GM19452 (cell line): ENCODE measurements at regions not wholly inside any gene's neighbourhood (a gene's known extent, or its start where the extent isn't known, plus 50 kb on each side); places are given as distances from the start of the nearest gene placed in this dataset.

Experiments
- ATAC-seq: cut with Tn5 transposase; IDR thresholded peaks from one replicate; pipeline ENCODE4 v1.9.1; 2021; ENCODE audit not compliant: unreplicated experiment

DNA sequence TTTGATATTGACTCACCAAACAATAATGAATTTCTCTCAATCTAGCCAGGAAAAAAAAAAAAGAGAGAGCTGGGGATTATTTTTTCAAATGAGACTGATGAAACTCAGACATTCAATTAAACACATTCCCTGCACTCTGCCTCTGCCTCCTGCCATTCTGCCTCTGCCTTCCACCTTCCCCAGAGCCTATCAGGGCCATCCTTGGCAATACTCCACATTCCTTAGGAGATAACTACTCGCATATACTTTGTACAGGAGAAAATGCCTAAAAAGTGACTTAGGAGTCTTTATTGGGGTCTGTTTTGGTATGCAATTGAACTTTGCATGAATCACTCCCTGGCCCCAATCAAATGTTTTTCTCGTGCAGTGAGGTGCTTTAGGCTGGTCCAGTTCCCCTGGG is 246.6 kb upstream of the PLET1 start:
- ATAC-seq, result no peak

- ATAC-seq, result no peak
Measured at GRCh38 chr11:112508750-112509149, 248.1 kb upstream of the PLET1 start.

GRCh38 chr11:112509300-112509699 is 248.6 kb upstream of the PLET1 start:
- no peak for ATAC-seq

- ATAC-seq, result no peak
Measured at GRCh38 chr11:112511271-112511670, 250.6 kb upstream of the PLET1 start.

GRCh38 chr11:112511911-112512310 is 251.3 kb upstream of the PLET1 start:
- ATAC-seq, result no peak

GRCh38 chr11:112513417-112513816 is 252.8 kb upstream of the PLET1 start:
- ATAC-seq, result no peak

DNA sequence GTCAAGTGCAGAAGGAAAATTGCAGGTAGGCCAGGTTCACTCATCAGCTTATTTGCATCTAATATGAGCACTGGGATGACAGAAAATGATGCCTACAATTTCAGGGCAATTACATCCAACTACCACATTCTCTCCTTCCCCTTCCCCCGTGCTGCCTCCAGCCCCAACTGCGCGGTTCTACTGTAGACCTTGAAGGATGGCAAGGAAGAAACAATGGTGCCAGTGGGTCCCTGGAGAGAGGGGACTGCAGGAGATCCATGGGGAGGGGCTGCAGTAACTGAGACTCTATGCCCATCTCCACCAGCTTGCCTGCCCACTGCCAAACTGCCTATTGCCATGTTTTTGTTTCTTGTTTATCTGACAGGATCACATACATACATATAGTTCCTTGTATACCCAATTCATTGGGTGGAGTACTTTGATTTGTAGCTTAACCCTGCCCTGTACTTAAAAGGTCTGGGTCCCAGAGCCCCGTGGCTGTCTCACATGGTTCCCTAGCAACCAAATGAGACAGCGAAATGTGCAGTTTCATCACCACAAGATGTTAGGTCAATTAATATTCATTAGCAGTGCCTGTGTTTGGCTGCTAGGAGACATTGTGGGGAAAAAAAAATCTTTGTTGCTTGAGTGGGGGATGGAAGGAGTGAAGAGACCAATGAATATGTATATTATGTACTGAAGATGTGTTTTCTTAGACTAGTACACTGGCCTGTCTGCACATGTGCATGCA is 253.5 kb upstream of the PLET1 start:
- no peak for ATAC-seq

DNA sequence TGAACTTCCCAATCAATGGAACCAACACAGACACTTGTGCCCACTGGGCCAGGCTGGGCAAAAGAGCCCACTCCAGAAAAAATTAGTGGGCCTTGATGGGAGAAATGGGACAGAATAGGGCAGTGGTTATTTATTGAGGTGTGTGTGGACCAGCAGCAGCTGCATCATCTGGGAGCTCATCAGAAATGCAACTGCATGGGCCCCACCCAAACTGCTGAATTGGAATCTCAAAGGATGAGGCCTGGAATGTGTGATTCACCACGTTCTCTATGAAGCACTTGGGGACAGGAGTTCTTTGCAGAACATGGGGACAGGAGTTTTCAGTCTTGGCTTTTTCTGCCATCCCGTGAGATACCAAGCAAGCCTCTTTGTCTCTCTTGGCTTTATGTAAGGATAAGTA is 255.6 kb upstream of the PLET1 start:
- ATAC-seq, result no peak

DNA sequence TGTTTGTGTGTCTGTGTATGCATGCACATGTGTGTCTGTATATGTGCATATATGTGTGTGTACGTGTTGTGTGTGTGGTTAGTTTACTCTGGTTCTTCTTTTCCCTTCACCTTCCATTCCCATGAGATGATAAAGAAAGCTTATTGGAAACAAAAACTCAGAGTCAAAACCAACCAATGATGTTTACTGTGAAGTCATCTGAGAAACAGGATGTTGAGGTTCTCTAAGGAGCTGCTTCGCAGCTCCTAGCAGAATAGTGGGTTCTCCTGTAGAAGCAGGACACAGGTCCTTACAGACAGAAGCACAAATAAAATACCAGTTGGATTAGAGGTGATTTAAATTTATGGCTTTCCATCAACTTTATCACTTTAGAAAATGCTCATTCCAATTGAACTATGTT is 256.1 kb upstream of the PLET1 start:
- ATAC-seq, result no peak

GRCh38 chr11:112518371-112518770 is 257.7 kb upstream of the PLET1 start:
- no peak for ATAC-seq

DNA sequence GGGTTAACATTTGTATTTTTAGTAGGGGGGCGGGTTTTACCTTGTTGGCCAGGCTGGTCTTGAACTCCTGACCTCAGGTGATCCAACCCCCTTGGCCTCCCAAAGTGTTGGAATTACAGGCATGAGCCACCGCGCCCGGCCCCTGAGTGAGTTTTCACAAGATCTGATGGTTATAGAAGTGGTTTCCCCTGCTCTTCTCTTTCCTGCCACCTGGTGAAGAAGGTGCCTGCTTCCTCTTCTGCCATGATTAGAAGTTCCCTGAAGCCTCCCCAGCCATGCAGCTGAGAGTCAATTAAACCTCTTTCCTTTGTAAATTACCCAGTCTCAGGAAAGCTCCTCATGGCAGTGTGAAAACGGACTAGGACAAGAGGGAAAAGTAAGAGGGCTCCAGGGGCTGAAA is 259.1 kb upstream of the PLET1 start:
- no peak for ATAC-seq

DNA sequence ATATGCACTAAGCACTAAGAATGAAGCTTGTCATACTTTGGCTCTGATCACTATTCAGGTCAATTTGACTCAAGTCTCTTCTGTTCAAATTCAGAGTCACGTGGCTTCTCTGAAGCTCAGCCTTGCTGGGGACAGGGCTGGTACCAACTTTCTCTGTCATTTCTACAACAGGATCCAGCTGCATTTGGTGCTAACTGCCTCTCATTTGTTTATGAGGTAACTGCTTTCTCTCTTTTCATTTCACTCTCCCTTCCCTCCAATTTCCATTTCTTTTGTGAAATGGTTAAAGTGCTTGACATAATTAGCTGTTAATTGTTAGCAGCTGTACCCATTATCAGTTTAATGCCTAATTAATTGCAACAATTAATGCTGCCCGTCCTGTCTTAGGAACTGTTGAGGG is 259.7 kb upstream of the PLET1 start:
- no peak for ATAC-seq

DNA sequence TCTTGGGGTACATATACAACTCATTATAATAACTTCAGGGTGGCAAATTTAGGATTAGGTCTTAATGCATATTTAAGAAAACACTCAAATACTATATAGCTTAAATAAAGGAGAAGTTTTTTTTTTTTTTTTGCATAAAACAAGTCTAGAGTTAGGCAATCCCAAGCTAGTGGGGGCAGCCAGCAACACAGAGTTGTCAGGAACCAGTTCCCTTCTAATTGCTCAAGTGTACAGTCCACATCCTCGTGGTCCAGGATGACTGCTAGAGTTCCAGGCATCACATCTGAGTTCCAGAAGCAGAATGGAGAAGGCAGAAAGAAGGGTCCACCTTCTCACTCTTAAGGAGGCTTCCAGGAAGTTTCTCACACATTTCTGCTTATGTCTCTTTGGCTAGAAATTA is 261.9 kb upstream of the PLET1 start:
- no peak for ATAC-seq

- ATAC-seq, result no peak
Measured at GRCh38 chr11:112523031-112523430, 262.4 kb upstream of the PLET1 start.

DNA sequence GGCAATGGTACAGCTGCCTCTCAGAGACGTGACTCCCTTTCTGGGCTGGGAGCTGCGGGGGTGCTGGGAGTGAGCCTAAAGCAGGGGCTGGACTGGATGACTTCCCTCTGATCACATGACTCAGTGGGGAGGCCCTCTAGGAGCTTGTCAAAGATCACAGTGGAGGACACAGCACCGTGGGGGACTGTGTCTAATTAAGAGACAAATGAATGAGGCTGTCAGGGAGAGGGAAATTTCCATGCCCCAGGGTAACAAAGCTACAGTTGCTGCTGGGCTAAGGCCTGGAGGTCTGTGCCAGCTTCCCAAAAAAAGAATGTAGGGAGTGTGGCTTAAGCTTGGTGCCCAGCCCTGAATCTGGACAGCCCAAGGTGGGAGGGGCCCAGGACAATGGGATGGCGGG is 262.8 kb upstream of the PLET1 start:
- ATAC-seq, result no peak

DNA sequence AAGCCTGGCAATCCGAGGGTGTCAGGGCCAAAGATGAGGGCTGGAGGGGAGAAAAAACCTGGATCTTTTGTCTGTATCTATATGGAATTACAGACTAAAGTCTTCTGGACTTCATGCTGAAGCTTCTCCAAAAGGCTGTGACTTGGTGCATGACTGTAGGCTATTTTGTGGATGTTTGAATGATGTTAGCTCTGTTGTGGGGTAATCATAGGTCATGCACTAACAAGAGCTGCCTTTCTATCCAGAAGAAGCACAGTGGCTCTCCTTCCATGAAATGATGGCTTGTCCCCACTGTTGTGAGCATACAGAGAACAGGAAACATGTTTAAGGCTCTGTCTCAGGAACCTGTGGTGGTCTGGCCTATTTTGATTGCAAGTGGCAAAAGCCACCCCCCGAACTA is 263.3 kb upstream of the PLET1 start:
- no peak for ATAC-seq

DNA sequence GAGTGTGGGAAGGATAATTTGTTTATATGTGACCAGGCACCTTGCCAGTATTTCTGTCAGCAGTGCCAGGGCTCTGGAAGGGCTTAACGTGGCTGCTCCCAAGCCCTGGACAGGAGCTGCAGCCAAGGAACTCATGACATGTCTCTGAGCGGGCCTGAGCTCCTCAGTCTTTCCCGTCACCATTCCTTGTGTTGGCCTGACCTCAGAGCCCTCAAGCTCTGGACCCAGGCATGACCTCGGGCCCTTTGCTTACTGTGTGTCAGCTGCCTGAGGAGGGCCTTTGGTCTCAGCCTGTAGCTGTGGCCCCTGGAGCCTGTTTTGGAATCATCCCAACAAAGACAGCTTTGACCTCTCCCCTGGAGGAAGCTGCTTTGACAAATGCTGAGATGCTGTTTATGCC is 264.1 kb upstream of the PLET1 start:
- ATAC-seq, result no peak

- no peak for ATAC-seq
Measured at GRCh38 chr11:112525270-112525669, 264.6 kb upstream of the PLET1 start.

DNA sequence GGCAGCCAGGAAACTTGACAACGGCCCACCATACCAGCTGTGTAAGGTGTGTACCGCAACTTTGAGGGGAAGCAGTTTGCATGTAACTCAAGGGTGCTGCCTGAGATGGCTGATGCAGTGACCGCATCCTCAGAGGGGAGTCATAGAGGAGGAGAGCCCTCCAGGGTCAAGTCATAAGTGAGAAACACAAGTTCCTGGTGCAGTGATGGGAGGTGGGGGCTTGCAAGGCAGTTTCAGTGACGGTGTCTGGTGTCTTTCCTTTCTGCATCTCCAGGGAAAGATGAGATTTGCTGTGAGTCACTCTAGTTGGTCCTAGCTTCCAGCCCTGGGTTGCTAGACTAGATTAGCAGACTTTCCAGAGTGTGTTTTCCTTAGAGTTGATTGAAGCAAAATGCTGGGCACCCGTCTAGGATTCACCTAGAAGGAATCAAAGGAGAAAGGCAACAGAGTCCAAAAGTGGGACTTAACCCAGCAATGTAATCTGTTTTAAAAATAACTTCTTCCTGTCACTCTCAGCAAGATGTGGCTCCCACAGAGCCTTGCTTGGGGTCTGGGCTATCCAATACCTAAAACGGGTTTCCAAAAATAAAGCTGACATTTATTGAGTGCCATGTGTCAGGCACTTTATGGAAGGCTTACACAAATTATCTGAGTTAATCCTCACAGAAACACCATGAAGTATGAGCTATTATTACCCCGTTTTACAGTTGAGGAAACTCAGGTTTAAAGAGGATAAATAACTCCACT is 265.4 kb upstream of the PLET1 start:
- no peak for ATAC-seq

DNA sequence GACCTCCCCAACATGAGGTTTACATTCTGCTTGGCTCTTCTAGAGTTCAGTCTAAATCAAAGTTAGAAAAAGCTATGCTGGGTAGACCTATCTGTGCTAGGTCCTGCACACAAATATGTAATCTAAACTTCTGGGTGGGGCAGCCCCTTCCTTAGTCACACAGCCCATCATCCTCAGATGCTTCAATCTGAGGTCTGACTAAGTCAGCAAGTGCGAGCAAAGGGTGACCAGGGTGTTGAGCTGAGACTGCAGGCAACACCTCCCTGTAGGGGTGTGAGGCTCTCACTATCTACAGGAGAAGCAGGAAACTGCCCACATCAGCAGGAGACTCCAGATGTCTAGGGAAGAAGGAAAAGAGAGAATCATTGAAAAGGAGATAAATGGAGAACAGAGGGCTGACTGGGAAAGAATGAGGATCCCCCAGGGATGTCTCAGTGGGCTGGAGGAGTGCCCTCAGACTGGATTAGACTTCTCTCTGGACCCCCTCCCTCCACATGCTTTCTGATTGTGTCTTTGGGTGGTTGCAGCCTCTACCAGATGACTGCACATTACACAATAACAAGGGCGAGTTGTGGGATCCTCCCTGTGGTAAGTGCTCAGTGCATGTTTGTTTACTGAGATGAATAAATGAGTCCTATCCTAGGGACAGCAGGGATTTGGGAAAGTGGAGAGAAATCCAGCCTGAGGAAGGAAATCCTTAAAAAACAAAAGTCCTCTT is 266.2 kb upstream of the PLET1 start:
- ATAC-seq, result no peak

GRCh38 chr11:112529071-112529470 is 268.4 kb upstream of the PLET1 start:
- ATAC-seq, result no peak

GRCh38 chr11:112532506-112532905 is 271.8 kb upstream of the PLET1 start:
- no peak for ATAC-seq
